ENCODE measurements at regions not wholly inside any gene's neighbourhood (a gene's known extent, or its start where the extent isn't known, plus 50 kb on each side); places are given as distances from the start of the nearest gene placed in this dataset.

- DNase-seq (no peak), ATAC-seq (ENCODE audit: low read depth) (no peak)
- intact Hi-C loops (cut with micrococcal nuclease) = no loop called here
- H3K27ac Mint-ChIP-seq = no peak overlapping the region
- no peaks in the 10 kb centered on the region for H3K4me1 Mint-ChIP-seq
- ChIA-PET CTCF (no interaction called here), POLR2A (no interaction called here)
- H3K4me3 Mint-ChIP-seq = no peak overlapping the region
- no peaks in the 10 kb centered on the region for H3K27me3 Mint-ChIP-seq
- TF ChIP-seq CTCF (IDR thresholded peaks at IDR 0.05) = no peak
- peaks cover 2% of the 10 kb centered on the region for H3K9me3 Mint-ChIP-seq
- no peaks in the 10 kb centered on the region for H3K36me3 Mint-ChIP-seq (ENCODE audit: low read depth)
These were observed 552.1 kb downstream of the SPOCK3 start for GRCh38 chr4:166682200-166682599.
